GM12892 (cell line): ENCODE measurements at regions not wholly inside any gene's neighbourhood (a gene's known extent, or its start where the extent isn't known, plus 50 kb on each side); places are given as distances from the start of the nearest gene placed in this dataset.

Experiments
- POLR2A ChIP-seq: IDR thresholded peaks from 2 replicates; pipeline ENCODE4 v1.6.1; 2011; ENCODE audit warnings: low read depth, low read length, control low read depth
- POLR2AphosphoS5 ChIP-seq: IDR thresholded peaks from 2 replicates; pipeline ENCODE4 v1.6.1; 2011; ENCODE audit warnings: low read depth, low read length, control low read depth
- TAF1 ChIP-seq: IDR thresholded peaks from 2 replicates; pipeline ENCODE4 v1.6.1; 2011; ENCODE audit warnings: low read depth, mild to moderate bottlenecking, control low read depth, low read length, borderline replicate concordance

GRCh38 chr5:164300295-164300694 lies 794.9 kb downstream of the MAT2B start:
- TF ChIP-seq POLR2A (no peak), POLR2AphosphoS5 (no peak), TAF1 (no peak)
